NCI-H2196 treated with DMSO at 0.1 percent for 48 hours (cell line): ENCODE measurements at regions not wholly inside any gene's neighbourhood (a gene's known extent, or its start where the extent isn't known, plus 50 kb on each side); places are given as distances from the start of the nearest gene placed in this dataset.

Source experiments
- DNase-seq: peaks from one replicate; lab custom pipeline; 2025; ENCODE audit not compliant: unreplicated experiment; lab: John Stamatoyannopoulos, UW

- no peak for DNase-seq
Observed at GRCh38 chr1:222911866-222912265, 97.0 kb downstream of the DISP1 start.

GRCh38 chr1:222912730-222913129 lies 97.9 kb downstream of the DISP1 start:
- no peak for DNase-seq

GRCh38 chr1:222914861-222915632 lies 100.2 kb downstream of the DISP1 start:
- no peak for DNase-seq

- no peak for DNase-seq
Observed at GRCh38 chr1:222916100-222916499, 101.3 kb downstream of the DISP1 start.

GRCh38 chr1:222918801-222919477 lies 104.1 kb downstream of the DISP1 start:
- DNase-seq: no peak

- DNase-seq: no peak
Observed at GRCh38 chr1:222919478-222919865, 104.6 kb downstream of the DISP1 start.

GRCh38 chr1:222920169-222920568 lies 105.3 kb downstream of the DISP1 start:
- DNase-seq: no peak

GRCh38 chr1:222921945-222922344 lies 107.1 kb downstream of the DISP1 start:
- no peak for DNase-seq

GRCh38 chr1:222923506-222923905 lies 108.7 kb downstream of the DISP1 start:
- DNase-seq: no peak

GRCh38 chr1:222924136-222924706 lies 109.4 kb downstream of the DISP1 start:
- DNase-seq: no peak

GRCh38 chr1:222926566-222926965 lies 111.7 kb downstream of the DISP1 start:
- no peak for DNase-seq

GRCh38 chr1:222927031-222927430 lies 112.2 kb downstream of the DISP1 start:
- DNase-seq: no peak

GRCh38 chr1:222928212-222928611 lies 113.4 kb downstream of the DISP1 start:
- DNase-seq: no peak

GRCh38 chr1:222930070-222930469 lies 115.2 kb downstream of the DISP1 start:
- no peak for DNase-seq

GRCh38 chr1:222931023-222931422 lies 116.2 kb downstream of the DISP1 start:
- no peak for DNase-seq

- DNase-seq: no peak
Observed at GRCh38 chr1:222933273-222933672, 118.4 kb downstream of the DISP1 start.

- DNase-seq: no peak
Observed at GRCh38 chr1:222935239-222935900, 120.5 kb downstream of the DISP1 start.

- no peak for DNase-seq
Observed at GRCh38 chr1:222936042-222936441, 121.2 kb downstream of the DISP1 start.

- DNase-seq: no peak
Observed at GRCh38 chr1:222938986-222939385, 124.1 kb downstream of the DISP1 start.

GRCh38 chr1:222940095-222940494 lies 125.3 kb downstream of the DISP1 start:
- DNase-seq: no peak

GRCh38 chr1:222940906-222941305 lies 126.1 kb downstream of the DISP1 start:
- DNase-seq: no peak

GRCh38 chr1:222941425-222941824 lies 126.6 kb downstream of the DISP1 start:
- DNase-seq: no peak
